ENCODE measurements at regions not wholly inside any gene's neighbourhood (a gene's known extent, or its start where the extent isn't known, plus 50 kb on each side); places are given as distances from the start of the nearest gene placed in this dataset.

DNA sequence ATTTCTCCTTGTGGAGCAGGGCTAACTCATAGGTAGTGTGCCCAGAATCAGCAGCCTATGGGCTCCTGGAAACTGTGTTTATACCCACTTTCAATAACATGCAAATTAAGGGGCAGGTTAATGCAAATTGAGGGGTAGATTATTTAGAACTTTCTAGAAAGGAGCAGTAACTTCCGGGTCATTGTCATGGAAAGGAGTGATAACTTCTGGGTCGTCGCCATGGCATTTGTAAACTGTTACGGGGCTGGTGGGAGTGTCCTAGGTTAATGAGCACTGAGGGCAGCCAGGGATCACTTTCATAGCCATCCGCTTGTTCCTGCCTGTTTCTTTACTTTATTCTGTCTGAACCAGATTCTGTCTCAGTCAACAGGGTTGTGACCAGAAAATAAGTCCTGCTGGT lies 143.3 kb upstream of the RFLNA start:
- TF ChIP-seq, protein P1, sequence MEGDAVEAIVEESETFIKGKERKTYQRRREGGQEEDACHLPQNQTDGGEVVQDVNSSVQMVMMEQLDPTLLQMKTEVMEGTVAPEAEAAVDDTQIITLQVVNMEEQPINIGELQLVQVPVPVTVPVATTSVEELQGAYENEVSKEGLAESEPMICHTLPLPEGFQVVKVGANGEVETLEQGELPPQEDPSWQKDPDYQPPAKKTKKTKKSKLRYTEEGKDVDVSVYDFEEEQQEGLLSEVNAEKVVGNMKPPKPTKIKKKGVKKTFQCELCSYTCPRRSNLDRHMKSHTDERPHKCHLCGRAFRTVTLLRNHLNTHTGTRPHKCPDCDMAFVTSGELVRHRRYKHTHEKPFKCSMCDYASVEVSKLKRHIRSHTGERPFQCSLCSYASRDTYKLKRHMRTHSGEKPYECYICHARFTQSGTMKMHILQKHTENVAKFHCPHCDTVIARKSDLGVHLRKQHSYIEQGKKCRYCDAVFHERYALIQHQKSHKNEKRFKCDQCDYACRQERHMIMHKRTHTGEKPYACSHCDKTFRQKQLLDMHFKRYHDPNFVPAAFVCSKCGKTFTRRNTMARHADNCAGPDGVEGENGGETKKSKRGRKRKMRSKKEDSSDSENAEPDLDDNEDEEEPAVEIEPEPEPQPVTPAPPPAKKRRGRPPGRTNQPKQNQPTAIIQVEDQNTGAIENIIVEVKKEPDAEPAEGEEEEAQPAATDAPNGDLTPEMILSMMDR (IDR thresholded peaks at IDR 0.05): no peak
- no peak for TF ChIP-seq EZH2 (IDR thresholded peaks at IDR 0.05; ENCODE audit: borderline replicate concordance, insufficient read depth, low read depth, low read length, poor library complexity, severe bottlenecking)

Data from B cell (primary cell).